GM12878 (cell line): ENCODE measurements at regions not wholly inside any gene's neighbourhood (a gene's known extent, or its start where the extent isn't known, plus 50 kb on each side); places are given as distances from the start of the nearest gene placed in this dataset.

ENCODE experiments used
- ATAC-seq: fragments of 200-7000 bp; cut with Tn5 transposase; 3 replicates; pipeline ENCODE4 v1.9.1; 2020; ENCODE audit warnings: mild to moderate bottlenecking, moderate library complexity
- BruUV-seq: library from RNA; stranded (reverse); fragments of 400-500 nt; replicated peaks from 2 replicates; lab custom pipeline; 2021; lab: Mats Ljungman, UMichigan
- CTCF ChIA-PET: fragments of 300-600 bp; sonication (Branson Sonifier 250); formaldehyde crosslinking; extraction: SDS; loops from one replicate; lab custom pipeline; 2021; ENCODE audit warnings: inconsistent platforms; lab: Yijun Ruan, JAX
- POLR2A ChIA-PET: fragments of 350-600 bp; formaldehyde crosslinking; extraction: SDS; loops from one replicate; lab custom pipeline; 2021; ENCODE audit warnings: inconsistent platforms; lab: Charles Lee
- RAD21 ChIA-PET: fragments of 300-600 bp; sonication (Branson Sonifier 250); formaldehyde crosslinking; loops from one replicate; lab custom pipeline; 2023; ENCODE audit warnings: antibody characterized with exemption; ENCODE audit not compliant: unreplicated experiment; lab: Charles Lee
- SMC1A ChIA-PET: fragments of 300-600 bp; sonication (Branson Sonifier 250); formaldehyde crosslinking; loops from one replicate; lab custom pipeline; 2023; ENCODE audit not compliant: unreplicated experiment, uncharacterized antibody; lab: Charles Lee
- DNase-seq: peaks from one replicate; pipeline ENCODE4 v3.0.0-alpha.2; 2011; ENCODE audit warnings: low read depth, low spot score
- FAIRE-seq: peaks from 3 replicates; lab custom pipeline; 2011; peaks lifted over from hg19 to GRCh38; lab: Jason Lieb, UNC
- H2AFZ ChIP-seq: 2 replicates; pipeline ENCODE4 v1.6.0; 2011; ENCODE audit warnings: low read depth, low read length, control low read depth; ENCODE audit not compliant: control insufficient read depth
- H3K27ac ChIP-seq: 2 replicates; pipeline ENCODE4 v1.5.1; 2011; ENCODE audit warnings: control low read depth; ENCODE audit not compliant: control insufficient read depth, insufficient read depth
- H3K27me3 ChIP-seq, 2 experiments: replicated peaks in 1 of 2; 2 replicates each; pipeline versions ENCODE4 v1.6.0 to v1.6.1; 2011; ENCODE audit warnings: low read length in 1 of 2; ENCODE audit not compliant: control insufficient read depth in 2 of 2, insufficient read depth in 2 of 2
- H3K36me3 ChIP-seq, 2 experiments: 2 replicates each; pipeline ENCODE4 v1.5.1; 2011; ENCODE audit warnings: low read length in 1 of 2; ENCODE audit not compliant: control insufficient read depth in 2 of 2, insufficient read depth in 2 of 2
- H3K4me1 ChIP-seq: 2 replicates; pipeline ENCODE4 v1.6.1; 2011; ENCODE audit warnings: mild to moderate bottlenecking, low read length, moderate library complexity, mixed read lengths; ENCODE audit not compliant: control insufficient read depth, insufficient read depth
- H3K4me2 ChIP-seq: 2 replicates; pipeline ENCODE4 v1.6.0; 2011; ENCODE audit warnings: control low read depth; ENCODE audit not compliant: control insufficient read depth, insufficient read depth
- H3K4me3 ChIP-seq: fragments of 200-600 bp; sonication (generic); 2 replicates; pipeline ENCODE4 v1.5.1; 2016
- H3K79me2 ChIP-seq: 2 replicates; pipeline ENCODE4 v1.6.0; 2011; ENCODE audit warnings: low read length; ENCODE audit not compliant: control insufficient read depth, insufficient read depth
- H3K9ac ChIP-seq: 2 replicates; pipeline ENCODE4 v1.8.0; 2011; ENCODE audit warnings: low read length, control low read depth, mixed read lengths; ENCODE audit not compliant: control insufficient read depth, insufficient read depth
- H3K9me3 ChIP-seq: replicated peaks from 3 replicates; pipeline ENCODE4 v1.5.1; 2011; ENCODE audit warnings: mild to moderate bottlenecking, low read length; ENCODE audit not compliant: control insufficient read depth, insufficient read depth
- H4K20me1 ChIP-seq: 2 replicates; pipeline ENCODE4 v1.6.0; 2011; ENCODE audit not compliant: control insufficient read depth, insufficient read depth
- BMI1 ChIP-seq: fragments of 450-650 bp; IDR thresholded peaks from 2 replicates; pipeline ENCODE4 v1.6.1; 2016; ENCODE audit warnings: mild to moderate bottlenecking, moderate library complexity, borderline replicate concordance
- DPF2 ChIP-seq: fragments of 450-650 bp; IDR thresholded peaks from 2 replicates; pipeline ENCODE4 v1.6.1; 2017; ENCODE audit warnings: mild to moderate bottlenecking
- ETV6 ChIP-seq, 2 experiments: fragments of 450-650 bp in 1 of 2; IDR thresholded peaks in 1 of 2; conservative IDR thresholded peaks in 1 of 2; 2 replicates each; pipeline ENCODE4 v1.6.1; 2014; ENCODE audit warnings: antibody characterized with exemption in 1 of 2, borderline replicate concordance in 1 of 2, low read depth in 1 of 2, mild to moderate bottlenecking in 1 of 2, moderate library complexity in 1 of 2
- GABPA ChIP-seq: IDR thresholded peaks from 2 replicates; pipeline ENCODE4 v1.6.1; 2014; ENCODE audit warnings: antibody characterized with exemption, low read depth, mild to moderate bottlenecking, inconsistent platforms
- HCFC1 ChIP-seq: fragments of 150-350 bp; IDR thresholded peaks from 2 replicates; pipeline ENCODE4 v1.6.1; 2014; ENCODE audit warnings: low read length
- MTA2 ChIP-seq: fragments of 450-650 bp; IDR thresholded peaks from 2 replicates; pipeline ENCODE4 v1.6.1; 2016; ENCODE audit warnings: low read depth, mild to moderate bottlenecking, moderate library complexity
- MYC ChIP-seq: IDR thresholded peaks from 2 replicates; pipeline ENCODE4 v1.6.1; 2011; ENCODE audit warnings: mild to moderate bottlenecking, low read length, moderate library complexity, inconsistent platforms; ENCODE audit not compliant: insufficient read depth, insufficient replicate concordance, insufficient read length, severe bottlenecking
- RAD21 ChIP-seq: IDR thresholded peaks from 2 replicates; pipeline ENCODE4 v1.6.1; 2011; ENCODE audit warnings: mild to moderate bottlenecking, low read depth, low read length, moderate library complexity; ENCODE audit not compliant: insufficient read depth
- SMC3 ChIP-seq: IDR thresholded peaks from 2 replicates; pipeline ENCODE4 v1.6.1; 2011; ENCODE audit warnings: low read length, improper control_type of control experiment, borderline replicate concordance
- SP1 ChIP-seq: IDR thresholded peaks from one replicate; pipeline ENCODE4 v1.6.1; 2011; ENCODE audit warnings: low read depth, low read length
- USF1 ChIP-seq: IDR thresholded peaks from 2 replicates; pipeline ENCODE4 v1.6.1; 2011; ENCODE audit warnings: borderline replicate concordance, low read depth, mild to moderate bottlenecking, moderate library complexity, mixed read lengths, low read length; ENCODE audit not compliant: insufficient read depth; ENCODE audit errors: extremely low read length
- ZNF24 ChIP-seq: fragments of 450-650 bp; IDR thresholded peaks from 2 replicates; pipeline ENCODE4 v1.6.1; 2017; ENCODE audit warnings: antibody characterized with exemption, mild to moderate bottlenecking
- ZNF384 ChIP-seq: IDR thresholded peaks from 2 replicates; pipeline ENCODE4 v1.6.1; 2012; ENCODE audit warnings: low read depth, mild to moderate bottlenecking, low read length, improper control_type of control experiment, borderline replicate concordance
- ZNF622 ChIP-seq: fragments of 450-650 bp; IDR thresholded peaks from 2 replicates; pipeline ENCODE4 v1.6.1; 2017; ENCODE audit warnings: mild to moderate bottlenecking, inconsistent platforms
- ZSCAN29 ChIP-seq: fragments of 450-650 bp; IDR thresholded peaks from 2 replicates; pipeline ENCODE4 v1.6.1; 2017; ENCODE audit warnings: mild to moderate bottlenecking, moderate library complexity
- WGBS: methylation state at CpG from one replicate; pipeline ENCODE4 v1.1.6; 2016; ENCODE audit warnings: low lambda C conversion rate; ENCODE audit not compliant: insufficient replicate concordance, insufficient coverage; ENCODE audit errors: missing lambda C conversion rate; 5-methylcytosine and 5-hydroxymethylcytosine counted together
- in situ Hi-C: fragments of 300-500 bp; cut with MboI; formaldehyde crosslinking; loops from 9 replicates; pipeline ENCODE4 v1.14.3; 2018; ENCODE audit warnings: mixed read lengths
- intact Hi-C: fragments of 100-400 bp; cut with micrococcal nuclease; formaldehyde crosslinking; loops from one replicate; pipeline ENCODE4 v1.14.2; 2022; ENCODE audit not compliant: unreplicated experiment

DNA sequence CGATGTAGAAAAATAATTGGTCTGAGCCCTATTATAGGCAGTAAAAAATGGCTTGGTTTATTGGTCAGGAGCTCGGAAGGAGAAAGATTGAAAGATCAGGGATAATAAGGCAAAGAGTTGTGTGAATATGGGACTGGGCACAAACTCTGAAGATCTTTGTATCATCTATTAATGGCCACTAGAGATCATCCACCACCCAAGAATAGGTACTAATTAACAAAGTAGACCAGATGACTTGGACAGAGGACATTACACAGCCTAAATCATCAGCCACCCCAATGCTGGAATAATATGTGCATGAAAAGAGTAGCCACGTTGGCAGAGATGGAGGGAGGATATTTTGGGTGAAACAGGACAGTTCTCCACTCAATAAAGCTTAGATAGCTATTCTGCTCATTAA, 364.1 kb downstream of the EFNA5 start:
- Histone ChIP-seq H3K9me3 (no peaks in the 10 kb centered on the region; the same call in 1 of the 3 replicates), H3K4me1 (no peaks in the 10 kb centered on the region), H3K9ac (no peak overlapping the region), H3K4me3 (no peak overlapping the region), H3K4me2 (no peak overlapping the region), H3K79me2 (no peaks in the 10 kb centered on the region), H3K36me3 (no peaks in the 10 kb centered on the region), H3K27me3 (0 out of 4 replicates have a peak, but pooled peaks cover 0 to 2% of the 10 kb centered on the region in 2 experiments), H2AFZ (no peak overlapping the region), H3K27ac (no peak overlapping the region), H4K20me1 (no peaks in the 10 kb centered on the region)
- RAD21 ChIA-PET = interaction anchor here (0.9 to 1.8 kb wide), 4 partner anchors 13 to 266 kb away, joined by 3 to 9 read pairs (median 3); no protein-coding TSS in a partner anchor
- in situ Hi-C loops (no loop called here), intact Hi-C loops (loop anchor here (5.0 kb wide), 1 partner anchor 366 kb away; the partner anchor contains the start of gene EFNA5)
- FAIRE-seq (peak; percentile 23), DNase-seq (no peak), ATAC-seq (0 out of 3 replicates have a peak, but pooled peaks have one; percentile 26)
- peak; percentile 51; the same call in 1 of the 2 replicates for TF ChIP-seq RAD21
- no peak for TF ChIP-seq USF1
- TF ChIP-seq SMC3 = peak; percentile 27; the same call in 1 of the 2 replicates
- 6% methylated on average over 3 of the region's 3 CpGs for WGBS
- no TSS peak for BruUV-seq
- SMC1A ChIA-PET = interaction anchor here (1.0 to 1.8 kb wide), 6 partner anchors 9 to 367 kb away, joined by 3 to 5 read pairs (median 4); no protein-coding TSS in a partner anchor
- CTCF ChIA-PET = interaction anchor here (1.0 to 2.0 kb wide), 8 partner anchors 9 to 367 kb away, joined by 3 to 9 read pairs (median 4); no protein-coding TSS in a partner anchor
- POLR2A ChIA-PET = interaction anchor here (0.5 kb wide), 2 partner anchors 20 to 58 kb away, joined by 9 to 10 read pairs; no protein-coding TSS in a partner anchor

- H3K4me2 ChIP-seq = no peak overlapping the region
- H4K20me1 ChIP-seq = no peaks in the 10 kb centered on the region
- ATAC-seq (no peak), FAIRE-seq (no peak), DNase-seq (no peak)
- no peak overlapping the region for H3K9ac ChIP-seq
- H3K4me1 ChIP-seq = no peaks in the 10 kb centered on the region
- in situ Hi-C loops = no loop called here
- no TSS peak for BruUV-seq
- no peaks in the 10 kb centered on the region for H3K36me3 ChIP-seq
- SMC1A ChIA-PET = interaction anchor here (1.0 to 1.8 kb wide), 6 partner anchors 9 to 368 kb away, joined by 3 to 5 read pairs (median 4); no protein-coding TSS in a partner anchor
- no peak overlapping the region for H3K27ac ChIP-seq
- no peak overlapping the region for H3K4me3 ChIP-seq
- no peaks in the 10 kb centered on the region; the same call in 1 of the 3 replicates for H3K9me3 ChIP-seq
- no peaks in the 10 kb centered on the region for H3K79me2 ChIP-seq
- H3K27me3 ChIP-seq = 0 out of 4 replicates have a peak, but pooled peaks cover 0 to 2% of the 10 kb centered on the region in 2 experiments
- H2AFZ ChIP-seq = no peak overlapping the region
- intact Hi-C loops = loop anchor here (5.0 kb wide), 1 partner anchor 366 kb away; the partner anchor contains the start of gene EFNA5
- WGBS = 67% methylated on average over 3 of the region's 3 CpGs
- CTCF ChIA-PET = interaction anchor here (1.0 to 2.0 kb wide), 5 partner anchors 9 to 368 kb away, joined by 3 to 6 read pairs (median 4); no protein-coding TSS in a partner anchor
- RAD21 ChIA-PET = interaction anchor here (0.9 to 1.8 kb wide), 5 partner anchors 12 to 266 kb away, joined by 3 to 9 read pairs (median 3); no protein-coding TSS in a partner anchor
- POLR2A ChIA-PET = interaction anchor here (0.5 kb wide), 1 partner anchor 59 kb away, joined by 9 read pairs; no protein-coding TSS in a partner anchor
- TF ChIP-seq HCFC1 (no peak), ZNF24 (no peak), DPF2 (no peak), SMC3 (no peak), MYC (no peak), SP1 (no peak), ZSCAN29 (no peak), USF1 (no peak), GABPA (no peak), ZNF384 (no peak), BMI1 (no peak), ZNF622 (no peak), MTA2 (no peak), ETV6 (conservative IDR thresholded peaks at IDR 0.05 in 1 of 2, IDR thresholded peaks at IDR 0.05 in 1 of 2; ENCODE audit: borderline replicate concordance in 1 of 2, low read depth in 1 of 2) (no peak)
Observed at GRCh38 chr5:107306002-107306401, 364.7 kb downstream of the EFNA5 start.
